Activated B cell treated with CpG ODN at 0.5 μM for 24 hours (primary cell): ENCODE measurements at regions not wholly inside any gene's neighbourhood (a gene's known extent, or its start where the extent isn't known, plus 50 kb on each side); places are given as distances from the start of the nearest gene placed in this dataset.

Experiments used
- ATAC-seq: fragments of 200-7000 bp; cut with Tn5 transposase; one replicate; pipeline ENCODE4 v1.10.0; 2021; ENCODE audit warnings: low read depth, mild to moderate bottlenecking, moderate library complexity
- CTCF ChIA-PET: fragments of 350-600 bp; sonication (Branson Sonifier 250); formaldehyde crosslinking; loops from one replicate; lab custom pipeline; 2021; ENCODE audit warnings: antibody characterized with exemption; lab: Charles Lee
- POLR2A ChIA-PET: fragments of 350-600 bp; sonication (Branson Sonifier 250); formaldehyde crosslinking; loops from one replicate; lab custom pipeline; 2021; ENCODE audit warnings: antibody characterized with exemption; lab: Charles Lee
- DNase-seq: peaks from one replicate; pipeline ENCODE4 v3.0.0; 2022
- H3K27ac Mint-ChIP-seq: one replicate; pipeline ENCODE4 v1.8.0; 2020; ENCODE audit warnings: mixed read lengths
- H3K27me3 Mint-ChIP-seq: one replicate; pipeline ENCODE4 v1.8.0; 2021; ENCODE audit warnings: mixed read lengths
- H3K36me3 Mint-ChIP-seq: one replicate; pipeline ENCODE4 v1.8.0; 2021; ENCODE audit warnings: low read depth, mixed read lengths
- H3K4me1 Mint-ChIP-seq: one replicate; pipeline ENCODE4 v1.8.0; 2021; ENCODE audit warnings: mixed read lengths
- H3K4me3 Mint-ChIP-seq: one replicate; pipeline ENCODE4 v1.8.0; 2020; ENCODE audit warnings: mild to moderate bottlenecking, mixed read lengths
- H3K9me3 Mint-ChIP-seq: one replicate; pipeline ENCODE4 v1.8.0; 2020; ENCODE audit warnings: mixed read lengths
- intact Hi-C: fragments of 100-400 bp; cut with micrococcal nuclease; formaldehyde crosslinking; loops from one replicate; pipeline ENCODE4 v1.15.1; 2024
- TF ChIP-seq, protein P1 (sequence below): fragments of 200-600 bp; IDR thresholded peaks from one replicate; pipeline ENCODE4 v1.8.0; 2022; ENCODE audit warnings: antibody characterized with exemption, mild to moderate bottlenecking

DNA sequence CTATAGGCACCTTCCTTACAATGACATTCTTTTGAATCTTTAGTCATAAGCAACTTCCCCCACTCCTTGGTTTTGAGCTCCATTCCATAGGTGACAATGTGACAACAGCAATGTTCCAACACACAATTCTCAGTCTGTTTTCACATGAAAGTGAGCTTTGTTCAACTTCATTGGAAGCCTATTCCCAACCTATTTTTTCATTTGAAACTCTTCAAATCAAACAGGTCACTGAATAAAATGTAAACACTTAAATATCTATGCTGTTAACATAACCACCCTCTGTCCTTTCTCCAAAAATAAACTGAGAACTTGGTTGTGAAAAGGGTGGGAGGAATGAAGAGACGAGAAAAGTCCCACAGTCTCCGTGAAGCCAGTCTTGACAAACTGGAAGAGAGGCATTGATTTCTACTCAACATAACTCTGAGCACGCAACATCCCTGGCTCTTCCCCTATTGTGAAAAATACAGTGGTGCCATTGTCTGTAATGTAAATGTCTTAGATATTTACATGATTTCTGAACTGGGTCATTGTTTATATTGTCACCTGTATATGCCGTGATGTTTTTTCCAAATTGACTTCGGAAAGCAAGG lies 343.1 kb downstream of the TFAP2A start:
- no peak overlapping the region for H3K27ac Mint-ChIP-seq
- CTCF ChIA-PET, result no interaction called here
- DNase-seq (no peak), ATAC-seq (no peak)
- TF ChIP-seq, protein P1, sequence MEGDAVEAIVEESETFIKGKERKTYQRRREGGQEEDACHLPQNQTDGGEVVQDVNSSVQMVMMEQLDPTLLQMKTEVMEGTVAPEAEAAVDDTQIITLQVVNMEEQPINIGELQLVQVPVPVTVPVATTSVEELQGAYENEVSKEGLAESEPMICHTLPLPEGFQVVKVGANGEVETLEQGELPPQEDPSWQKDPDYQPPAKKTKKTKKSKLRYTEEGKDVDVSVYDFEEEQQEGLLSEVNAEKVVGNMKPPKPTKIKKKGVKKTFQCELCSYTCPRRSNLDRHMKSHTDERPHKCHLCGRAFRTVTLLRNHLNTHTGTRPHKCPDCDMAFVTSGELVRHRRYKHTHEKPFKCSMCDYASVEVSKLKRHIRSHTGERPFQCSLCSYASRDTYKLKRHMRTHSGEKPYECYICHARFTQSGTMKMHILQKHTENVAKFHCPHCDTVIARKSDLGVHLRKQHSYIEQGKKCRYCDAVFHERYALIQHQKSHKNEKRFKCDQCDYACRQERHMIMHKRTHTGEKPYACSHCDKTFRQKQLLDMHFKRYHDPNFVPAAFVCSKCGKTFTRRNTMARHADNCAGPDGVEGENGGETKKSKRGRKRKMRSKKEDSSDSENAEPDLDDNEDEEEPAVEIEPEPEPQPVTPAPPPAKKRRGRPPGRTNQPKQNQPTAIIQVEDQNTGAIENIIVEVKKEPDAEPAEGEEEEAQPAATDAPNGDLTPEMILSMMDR, result no peak
- intact Hi-C loops, result no loop called here
- no peaks in the 10 kb centered on the region for H3K27me3 Mint-ChIP-seq
- H3K4me1 Mint-ChIP-seq, result no peaks in the 10 kb centered on the region
- no peak overlapping the region for H3K4me3 Mint-ChIP-seq
- peaks cover 2% of the 10 kb centered on the region for H3K9me3 Mint-ChIP-seq
- POLR2A ChIA-PET, result no interaction called here
- H3K36me3 Mint-ChIP-seq, result no peaks in the 10 kb centered on the region

DNA sequence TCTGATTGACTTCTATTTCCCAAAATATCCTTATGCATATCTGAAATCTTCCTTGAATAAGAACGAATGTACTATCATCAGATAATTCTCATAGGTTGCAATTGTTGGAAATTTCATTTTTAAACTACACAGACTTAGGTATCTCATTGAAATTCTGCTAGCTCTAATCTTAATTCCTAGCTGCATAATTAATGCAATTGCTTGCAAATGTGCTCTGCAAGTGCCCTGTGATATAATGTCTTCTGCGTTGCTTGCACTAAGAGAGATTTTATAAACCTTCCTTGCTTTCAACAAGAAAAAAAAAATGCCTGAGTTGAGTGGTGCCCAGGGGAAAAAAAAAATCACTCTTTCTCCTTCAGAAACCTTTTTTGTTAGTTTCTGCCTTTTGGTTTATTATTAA lies 354.9 kb downstream of the TFAP2A start:
- TF ChIP-seq, protein P1, result no peak
- intact Hi-C loops, result no loop called here
- Mint-ChIP-seq H3K27ac (no peak overlapping the region), H3K4me1 (no peaks in the 10 kb centered on the region), H3K9me3 (peaks cover 2% of the 10 kb centered on the region), H3K4me3 (no peak overlapping the region), H3K27me3 (no peaks in the 10 kb centered on the region), H3K36me3 (no peaks in the 10 kb centered on the region)
- DNase-seq (no peak), ATAC-seq (no peak)
- CTCF ChIA-PET, result no interaction called here
- POLR2A ChIA-PET, result no interaction called here

DNA sequence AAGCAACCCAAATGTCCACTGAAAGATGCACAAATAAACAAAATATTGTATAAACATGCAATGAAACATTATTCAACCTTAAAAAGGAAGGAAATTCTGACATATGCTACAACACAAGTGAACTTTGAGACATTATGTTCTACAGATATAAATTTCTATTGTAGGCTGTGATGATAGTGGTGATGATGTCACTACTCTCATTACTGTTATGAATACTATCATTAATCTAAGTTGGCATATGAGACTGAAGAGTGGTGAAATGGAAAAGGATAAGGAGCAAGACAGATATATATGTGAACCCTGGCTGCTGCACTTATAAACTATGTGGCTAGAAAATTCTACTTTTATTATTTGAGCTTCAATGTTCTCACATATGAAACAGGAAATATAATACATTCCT lies 360.2 kb downstream of the TFAP2A start:
- ChIA-PET POLR2A (no interaction called here), CTCF (no interaction called here)
- no peak for DNase-seq
- H3K9me3 Mint-ChIP-seq, result peaks cover 17% of the 10 kb centered on the region
- TF ChIP-seq, protein P1, result no peak
- ATAC-seq, result no peak
- no peaks in the 10 kb centered on the region for H3K36me3 Mint-ChIP-seq
- no peaks in the 10 kb centered on the region for H3K4me1 Mint-ChIP-seq
- intact Hi-C loops, result no loop called here
- H3K27me3 Mint-ChIP-seq, result no peaks in the 10 kb centered on the region
- H3K4me3 Mint-ChIP-seq, result no peak overlapping the region
- H3K27ac Mint-ChIP-seq, result no peak overlapping the region

DNA sequence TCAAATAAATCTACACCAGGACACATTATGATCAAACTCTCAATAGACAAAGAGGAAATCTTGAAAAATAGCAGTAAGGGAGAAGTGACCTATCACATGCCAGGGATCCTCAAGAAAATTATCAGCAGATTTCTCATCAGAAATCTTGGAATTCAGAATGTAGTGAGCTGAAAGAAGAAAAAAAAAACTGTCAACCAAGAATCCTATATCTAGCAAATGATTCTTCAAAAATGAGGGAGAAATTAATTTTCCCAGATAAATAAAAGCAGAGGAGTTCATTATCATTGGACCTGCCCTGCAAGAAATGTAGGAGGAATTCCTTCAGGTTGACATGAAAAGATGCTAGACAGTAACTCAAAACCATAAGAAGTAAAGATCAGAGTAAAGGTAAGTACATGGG lies 363.6 kb downstream of the TFAP2A start:
- POLR2A ChIA-PET, result no interaction called here
- no peaks in the 10 kb centered on the region for H3K4me1 Mint-ChIP-seq
- H3K4me3 Mint-ChIP-seq, result no peak overlapping the region
- no peaks in the 10 kb centered on the region for H3K27me3 Mint-ChIP-seq
- H3K9me3 Mint-ChIP-seq, result peaks cover 17% of the 10 kb centered on the region
- TF ChIP-seq, protein P1, result no peak
- intact Hi-C loops, result no loop called here
- H3K27ac Mint-ChIP-seq, result no peak overlapping the region
- DNase-seq, result no peak
- H3K36me3 Mint-ChIP-seq, result no peaks in the 10 kb centered on the region
- CTCF ChIA-PET, result no interaction called here
- ATAC-seq, result no peak

DNA sequence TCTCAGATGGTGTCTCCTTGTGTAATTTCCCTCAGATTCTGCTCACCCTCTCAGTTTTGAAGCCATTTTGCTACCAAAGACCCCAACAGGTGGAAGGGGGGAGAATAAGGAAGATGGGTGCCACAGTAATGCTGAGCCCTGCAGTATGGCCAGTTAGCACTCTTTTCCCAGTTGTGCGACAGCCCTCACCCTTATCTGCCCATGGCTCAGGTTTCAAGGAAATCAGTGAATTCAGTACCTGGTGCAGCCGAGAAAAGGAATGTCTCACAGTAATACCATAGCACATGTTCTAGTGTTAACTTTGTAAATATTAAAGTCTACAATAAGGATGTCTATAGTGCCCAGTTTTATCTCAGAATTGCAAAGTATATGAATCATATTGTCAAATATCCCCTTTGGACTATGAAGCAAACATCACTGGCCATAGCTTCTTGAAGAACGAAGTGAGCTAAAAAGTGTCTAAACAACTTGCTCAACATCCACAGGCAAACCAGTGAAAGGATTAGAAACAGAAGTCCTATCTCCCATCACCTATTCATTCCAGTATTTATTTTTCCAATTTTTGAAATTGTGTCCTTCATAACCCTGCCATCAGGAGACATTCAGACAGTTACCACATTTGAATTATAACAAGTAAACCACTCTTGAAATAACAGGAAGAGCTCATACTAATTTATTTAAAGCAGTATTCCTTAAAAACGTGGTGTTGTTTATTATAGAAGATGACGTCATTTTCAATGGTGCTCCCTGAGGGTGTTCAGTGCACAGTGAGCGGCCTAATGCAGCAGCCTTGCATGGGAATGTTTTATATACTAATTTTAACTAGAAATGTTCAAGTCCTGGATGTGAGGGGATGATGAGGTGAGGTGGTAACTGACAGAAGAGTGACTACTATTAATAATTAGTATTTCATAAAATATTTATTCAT lies 366.2 kb downstream of the TFAP2A start:
- peaks cover 12% of the 10 kb centered on the region for H3K9me3 Mint-ChIP-seq
- ChIA-PET POLR2A (no interaction called here), CTCF (no interaction called here)
- TF ChIP-seq, protein P1, result no peak
- H3K4me1 Mint-ChIP-seq, result no peaks in the 10 kb centered on the region
- DNase-seq, result no peak
- no peak overlapping the region for H3K27ac Mint-ChIP-seq
- no peak for ATAC-seq
- H3K4me3 Mint-ChIP-seq, result no peak overlapping the region
- intact Hi-C loops, result no loop called here
- H3K36me3 Mint-ChIP-seq, result no peaks in the 10 kb centered on the region
- no peaks in the 10 kb centered on the region for H3K27me3 Mint-ChIP-seq
